Smooth muscle cell (in vitro differentiated cells): ENCODE measurements at regions not wholly inside any gene's neighbourhood (a gene's known extent, or its start where the extent isn't known, plus 50 kb on each side); places are given as distances from the start of the nearest gene placed in this dataset.

Experiments used
- DNase-seq: peaks from one replicate; lab custom pipeline; 2025; ENCODE audit not compliant: unreplicated experiment; lab: John Stamatoyannopoulos, UW
- H2AFZ ChIP-seq: fragments of 200-600 bp; sonication (generic); 2 replicates; pipeline ENCODE4 v1.6.0; 2016; ENCODE audit warnings: antibody characterized with exemption, low read depth, mild to moderate bottlenecking
- H3F3A ChIP-seq: fragments of 200-600 bp; sonication (generic); 2 replicates; pipeline ENCODE4 v1.6.0; 2017; ENCODE audit warnings: antibody characterized with exemption, low read depth
- H3K27ac ChIP-seq: fragments of 200-600 bp; sonication (generic); 2 replicates; pipeline ENCODE4 v1.5.1; 2016; ENCODE audit warnings: low read depth, mild to moderate bottlenecking
- H3K27me3 ChIP-seq: fragments of 200-600 bp; sonication (generic); 2 replicates; pipeline ENCODE4 v1.6.1; 2016; ENCODE audit warnings: low read depth, mild to moderate bottlenecking
- H3K36me3 ChIP-seq: fragments of 200-600 bp; sonication (generic); 2 replicates; pipeline ENCODE4 v1.5.1; 2016; ENCODE audit warnings: low read depth
- H3K4me1 ChIP-seq: fragments of 200-600 bp; sonication (generic); 2 replicates; pipeline ENCODE4 v1.5.1; 2016; ENCODE audit warnings: low read depth
- H3K4me2 ChIP-seq: fragments of 200-600 bp; sonication (generic); 2 replicates; pipeline ENCODE4 v1.6.0; 2016; ENCODE audit warnings: mild to moderate bottlenecking
- H3K4me3 ChIP-seq: fragments of 200-600 bp; sonication (generic); 2 replicates; pipeline ENCODE4 v1.5.1; 2016; ENCODE audit warnings: mild to moderate bottlenecking
- H3K79me2 ChIP-seq: fragments of 200-600 bp; sonication (generic); 2 replicates; pipeline ENCODE4 v1.6.0; 2016; ENCODE audit warnings: low read depth, mild to moderate bottlenecking
- H3K9ac ChIP-seq: fragments of 200-600 bp; sonication (generic); 2 replicates; pipeline ENCODE4 v1.6.0; 2016; ENCODE audit warnings: low read depth
- H3K9me3 ChIP-seq: fragments of 200-600 bp; sonication (generic); replicated peaks from 2 replicates; pipeline ENCODE4 v1.5.1; 2016; ENCODE audit warnings: low read depth
- H4K20me1 ChIP-seq: fragments of 200-600 bp; sonication (generic); 2 replicates; pipeline ENCODE4 v1.6.0; 2016; ENCODE audit warnings: low read depth
- WGBS: methylation state at CpG from one replicate; pipeline ENCODE4 v1.1.7; 2016; ENCODE audit warnings: low lambda C conversion rate; 5-methylcytosine and 5-hydroxymethylcytosine counted together
- TF ChIP-seq, protein P1 (sequence below): fragments of 200-600 bp; sonication (generic); IDR thresholded peaks from 2 replicates; pipeline ENCODE4 v1.5.1; 2017; ENCODE audit warnings: borderline replicate concordance, mild to moderate bottlenecking, antibody characterized with exemption; ENCODE audit not compliant: insufficient read depth, poor library complexity, severe bottlenecking

DNA sequence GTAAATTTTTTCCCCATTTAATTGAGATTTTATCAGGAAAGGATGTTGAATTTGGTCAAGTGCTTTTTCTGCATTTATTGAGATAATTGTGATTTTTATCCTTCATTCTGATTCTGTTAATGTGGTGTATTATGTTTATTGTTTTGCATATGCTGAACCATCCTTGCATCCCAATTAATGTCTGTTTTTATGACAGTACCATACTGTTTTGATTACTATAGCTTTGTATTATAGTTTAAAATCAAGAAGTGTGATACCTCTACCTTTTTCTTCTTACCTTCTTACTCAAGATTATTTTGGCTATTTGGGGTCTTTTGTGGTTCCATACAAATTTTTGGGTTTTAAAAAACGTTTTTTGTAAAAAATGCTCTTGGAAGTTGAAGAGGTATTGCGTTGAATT, 357.2 kb downstream of the REEP3 start:
- no peak overlapping the region for H3K4me2 ChIP-seq
- WGBS: 69% methylated on average over 2 of the region's 2 CpGs
- no peak overlapping the region for H3K27ac ChIP-seq
- no peaks in the 10 kb centered on the region for H3F3A ChIP-seq
- H3K27me3 ChIP-seq: no peaks in the 10 kb centered on the region
- H2AFZ ChIP-seq: no peak overlapping the region
- no peak overlapping the region for H3K4me3 ChIP-seq
- H3K36me3 ChIP-seq: no peaks in the 10 kb centered on the region
- H3K9me3 ChIP-seq: no peaks in the 10 kb centered on the region
- no peak for DNase-seq
- H3K4me1 ChIP-seq: no peaks in the 10 kb centered on the region
- TF ChIP-seq, protein P1, sequence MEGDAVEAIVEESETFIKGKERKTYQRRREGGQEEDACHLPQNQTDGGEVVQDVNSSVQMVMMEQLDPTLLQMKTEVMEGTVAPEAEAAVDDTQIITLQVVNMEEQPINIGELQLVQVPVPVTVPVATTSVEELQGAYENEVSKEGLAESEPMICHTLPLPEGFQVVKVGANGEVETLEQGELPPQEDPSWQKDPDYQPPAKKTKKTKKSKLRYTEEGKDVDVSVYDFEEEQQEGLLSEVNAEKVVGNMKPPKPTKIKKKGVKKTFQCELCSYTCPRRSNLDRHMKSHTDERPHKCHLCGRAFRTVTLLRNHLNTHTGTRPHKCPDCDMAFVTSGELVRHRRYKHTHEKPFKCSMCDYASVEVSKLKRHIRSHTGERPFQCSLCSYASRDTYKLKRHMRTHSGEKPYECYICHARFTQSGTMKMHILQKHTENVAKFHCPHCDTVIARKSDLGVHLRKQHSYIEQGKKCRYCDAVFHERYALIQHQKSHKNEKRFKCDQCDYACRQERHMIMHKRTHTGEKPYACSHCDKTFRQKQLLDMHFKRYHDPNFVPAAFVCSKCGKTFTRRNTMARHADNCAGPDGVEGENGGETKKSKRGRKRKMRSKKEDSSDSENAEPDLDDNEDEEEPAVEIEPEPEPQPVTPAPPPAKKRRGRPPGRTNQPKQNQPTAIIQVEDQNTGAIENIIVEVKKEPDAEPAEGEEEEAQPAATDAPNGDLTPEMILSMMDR: no peak
- no peak overlapping the region for H3K9ac ChIP-seq
- H3K79me2 ChIP-seq: no peaks in the 10 kb centered on the region
- no peaks in the 10 kb centered on the region for H4K20me1 ChIP-seq

DNA sequence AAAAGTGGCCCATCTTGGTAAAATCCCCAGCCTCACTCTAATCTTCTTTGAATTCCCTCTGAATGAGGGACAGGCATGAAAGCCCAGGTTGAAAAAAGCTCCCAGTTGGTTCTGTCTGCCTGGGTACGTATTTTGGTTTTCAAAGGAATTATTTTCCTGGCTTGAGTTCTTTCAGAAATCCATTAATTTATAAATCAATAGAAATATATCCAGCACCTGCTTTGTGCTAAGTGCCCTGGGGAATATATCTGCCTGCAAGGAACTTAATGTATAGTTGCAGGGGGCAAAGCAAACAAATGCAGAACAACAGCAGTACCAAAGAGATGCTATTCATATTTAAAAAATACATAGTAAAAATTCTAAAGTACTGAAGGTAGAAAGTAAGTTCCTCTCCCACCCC, 362.7 kb downstream of the REEP3 start:
- no peak overlapping the region for H3K27ac ChIP-seq
- WGBS: 93% methylated on average over 1 of the region's 1 CpG

DNA sequence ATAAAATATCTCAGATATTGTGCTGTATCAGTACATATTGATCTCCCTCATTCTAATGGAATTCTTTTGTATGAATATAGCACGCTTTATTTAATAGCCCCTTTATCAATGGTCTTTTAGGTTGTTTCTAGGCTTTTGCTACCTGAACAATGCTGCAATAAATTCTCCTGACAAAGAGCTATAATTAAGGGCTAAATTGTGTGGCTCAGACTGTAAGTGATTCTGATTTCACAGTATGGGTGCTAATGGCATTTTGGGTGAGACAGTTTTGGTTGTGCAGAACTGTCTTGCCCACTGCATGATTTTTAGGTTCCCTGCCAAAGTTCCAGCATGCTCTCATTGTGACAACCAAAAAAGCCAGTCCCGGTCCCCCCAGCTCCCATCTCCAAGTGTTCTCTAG, 363.2 kb downstream of the REEP3 start:
- no peaks in the 10 kb centered on the region for H4K20me1 ChIP-seq
- no peak overlapping the region for H3K4me2 ChIP-seq
- no peak overlapping the region for H2AFZ ChIP-seq
- no peak overlapping the region for H3K4me3 ChIP-seq
- no peaks in the 10 kb centered on the region for H3K79me2 ChIP-seq
- no peaks in the 10 kb centered on the region for H3K9me3 ChIP-seq
- TF ChIP-seq, protein P1: no peak
- no peaks in the 10 kb centered on the region for H3F3A ChIP-seq
- H3K9ac ChIP-seq: no peak overlapping the region
- peaks cover 4% of the 10 kb centered on the region for H3K27me3 ChIP-seq
- H3K36me3 ChIP-seq: no peaks in the 10 kb centered on the region
- peaks cover 4% of the 10 kb centered on the region for H3K4me1 ChIP-seq
- H3K27ac ChIP-seq: no peak overlapping the region
- 93% methylated on average over 2 of the region's 2 CpGs for WGBS
- no peak for DNase-seq

More for the DNA sequence above, 362.7 kb downstream of the REEP3 start:
- Histone ChIP-seq H3K4me3 (no peak overlapping the region), H3K4me1 (peaks cover 4% of the 10 kb centered on the region), H3K79me2 (no peaks in the 10 kb centered on the region), H3K36me3 (no peaks in the 10 kb centered on the region), H2AFZ (no peak overlapping the region), H4K20me1 (no peaks in the 10 kb centered on the region), H3K9ac (no peak overlapping the region), H3K4me2 (no peak overlapping the region), H3K27me3 (no peaks in the 10 kb centered on the region), H3K9me3 (no peaks in the 10 kb centered on the region), H3F3A (no peaks in the 10 kb centered on the region)
- TF ChIP-seq, protein P1: no peak
- DNase-seq: no peak

DNA sequence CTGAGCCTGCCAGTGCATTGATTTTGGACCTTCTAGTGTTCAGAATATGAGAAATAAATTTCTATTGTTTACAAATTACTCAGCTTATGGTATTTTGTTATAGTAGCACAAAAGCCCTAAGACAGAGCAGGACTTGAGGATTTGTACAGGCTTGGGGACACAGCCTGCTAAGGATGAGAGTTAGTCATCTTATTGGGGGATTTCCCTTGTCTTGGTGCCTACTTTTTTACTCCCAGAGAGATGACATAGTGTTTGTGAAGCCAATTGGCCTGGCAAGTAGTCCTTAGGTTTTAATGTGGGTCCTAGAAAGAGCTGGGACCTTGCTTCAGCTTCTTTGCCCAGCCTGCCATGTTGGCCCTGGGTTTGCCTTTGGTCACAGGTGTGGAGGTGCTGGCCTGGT, 364.0 kb downstream of the REEP3 start:
- H3K36me3 ChIP-seq: no peaks in the 10 kb centered on the region
- H3K27me3 ChIP-seq: peaks cover 4% of the 10 kb centered on the region
- DNase-seq: no peak
- H3K4me3 ChIP-seq: no peak overlapping the region
- H2AFZ ChIP-seq: no peak overlapping the region
- no peaks in the 10 kb centered on the region for H4K20me1 ChIP-seq
- no peak overlapping the region for H3K9ac ChIP-seq
- peaks cover 4% of the 10 kb centered on the region for H3K4me1 ChIP-seq
- H3K4me2 ChIP-seq: no peak overlapping the region
- no peak overlapping the region for H3K27ac ChIP-seq
- H3F3A ChIP-seq: no peaks in the 10 kb centered on the region
- H3K9me3 ChIP-seq: no peaks in the 10 kb centered on the region
- no peaks in the 10 kb centered on the region for H3K79me2 ChIP-seq
- TF ChIP-seq, protein P1: no peak
